Subcutaneous abdominal adipose tissue (tissue), 5 donors: ENCODE measurements at regions not wholly inside any gene's neighbourhood (a gene's known extent, or its start where the extent isn't known, plus 50 kb on each side); places are given as distances from the start of the nearest gene placed in this dataset.

Experiments
- H3K27ac ChIP-seq: one replicate; pipeline ENCODE4 v1.7.0; 2013; ENCODE audit warnings: low read depth, mild to moderate bottlenecking, inconsistent platforms, low read length, moderate library complexity
- H3K27me3 ChIP-seq, 5 donors: one replicate each; pipeline ENCODE4 v1.7.0; 2013; ENCODE audit warnings: low read length in 5 of 5, inconsistent platforms in 1 of 5; ENCODE audit not compliant: control insufficient read depth in 5 of 5, insufficient read depth in 4 of 5
- H3K36me3 ChIP-seq, 5 donors: one replicate each; pipeline ENCODE4 v1.7.0; 2013; ENCODE audit warnings: low read length in 5 of 5; ENCODE audit not compliant: control insufficient read depth in 5 of 5, insufficient read depth in 5 of 5
- H3K4me1 ChIP-seq, 5 donors: one replicate each; pipeline ENCODE4 v1.7.0; 2013; ENCODE audit warnings: low read length in 5 of 5, mild to moderate bottlenecking in 3 of 5, moderate library complexity in 1 of 5; ENCODE audit not compliant: control insufficient read depth in 5 of 5, insufficient read depth in 5 of 5
- H3K4me3 ChIP-seq, 5 donors: one replicate each; pipeline ENCODE4 v1.7.0; 2013; ENCODE audit warnings: low read length in 5 of 5, low read depth in 1 of 5
- H3K9ac ChIP-seq, 5 donors: one replicate each; pipeline ENCODE4 v1.7.0; 2013; ENCODE audit warnings: low read length in 5 of 5, mild to moderate bottlenecking in 4 of 5, moderate library complexity in 3 of 5
- H3K9me3 ChIP-seq, 5 donors: one replicate each; pipeline ENCODE4 v1.7.0; 2013; ENCODE audit warnings: low read length in 5 of 5; ENCODE audit not compliant: control insufficient read depth in 5 of 5
- donor health status: healthy.
- donor health status: healthy.
- donor health status: healthy.
- donor health status: healthy.
- donor health status: healthy.

GRCh38 chr5:4876804-4877203 is 263.3 kb upstream of the ADAMTS16 start:
- no peaks in the 10 kb centered on the region for H3K36me3 ChIP-seq
- H3K4me1 ChIP-seq: peaks cover 0 to 13% (median 10%) of the 10 kb centered on the region in 5 donors
- no peaks in the 10 kb centered on the region for H3K27me3 ChIP-seq
- H3K9ac ChIP-seq: no peak overlapping the region
- no peak overlapping the region for H3K4me3 ChIP-seq
- no peak overlapping the region for H3K27ac ChIP-seq
- no peaks in the 10 kb centered on the region for H3K9me3 ChIP-seq

- no peaks in the 10 kb centered on the region for H3K9me3 ChIP-seq
- peaks cover 3 to 20% (median 17%) of the 10 kb centered on the region in 5 donors for H3K4me1 ChIP-seq
- no peak overlapping the region for H3K9ac ChIP-seq
- no peak overlapping the region for H3K27ac ChIP-seq
- no peak overlapping the region for H3K4me3 ChIP-seq
- no peaks in the 10 kb centered on the region for H3K36me3 ChIP-seq
- H3K27me3 ChIP-seq: no peaks in the 10 kb centered on the region
Observed at GRCh38 chr5:4877579-4877978, 262.6 kb upstream of the ADAMTS16 start.

GRCh38 chr5:4879075-4879474 is 261.1 kb upstream of the ADAMTS16 start:
- H3K27ac ChIP-seq: no peak overlapping the region
- H3K36me3 ChIP-seq: no peaks in the 10 kb centered on the region
- H3K27me3 ChIP-seq: no peaks in the 10 kb centered on the region
- no peak overlapping the region for H3K4me3 ChIP-seq
- no peak overlapping the region for H3K9ac ChIP-seq
- peaks cover 9 to 24% (median 19%) of the 10 kb centered on the region in 5 donors for H3K4me1 ChIP-seq
- H3K9me3 ChIP-seq: no peaks in the 10 kb centered on the region

GRCh38 chr5:4879693-4880303 is 260.3 kb upstream of the ADAMTS16 start:
- Histone ChIP-seq H3K36me3 (no peaks in the 10 kb centered on the region), H3K9me3 (no peaks in the 10 kb centered on the region), H3K27ac (no peak overlapping the region), H3K4me1 (peaks cover 9 to 24% (median 19%) of the 10 kb centered on the region in 5 donors), H3K4me3 (no peak overlapping the region), H3K27me3 (no peaks in the 10 kb centered on the region), H3K9ac (no peak overlapping the region)

- H3K36me3 ChIP-seq: no peaks in the 10 kb centered on the region
- H3K9ac ChIP-seq: no peak overlapping the region
- no peak overlapping the region for H3K27ac ChIP-seq
- no peak overlapping the region for H3K4me3 ChIP-seq
- no peaks in the 10 kb centered on the region for H3K9me3 ChIP-seq
- H3K4me1 ChIP-seq: peaks cover 9 to 24% (median 19%) of the 10 kb centered on the region in 5 donors
- no peaks in the 10 kb centered on the region for H3K27me3 ChIP-seq
Observed at GRCh38 chr5:4880304-4880741, 259.8 kb upstream of the ADAMTS16 start.

- no peak overlapping the region for H3K4me3 ChIP-seq
- no peaks in the 10 kb centered on the region for H3K36me3 ChIP-seq
- H3K9me3 ChIP-seq: no peaks in the 10 kb centered on the region
- no peaks in the 10 kb centered on the region for H3K27me3 ChIP-seq
- no peak overlapping the region for H3K27ac ChIP-seq
- H3K9ac ChIP-seq: peak overlapping the region in 1 of 5 donors; percentile 13
- peaks cover 9 to 24% (median 19%) of the 10 kb centered on the region in 5 donors for H3K4me1 ChIP-seq
Observed at GRCh38 chr5:4881366-4882002, 258.6 kb upstream of the ADAMTS16 start.

GRCh38 chr5:4882186-4882585 is 257.9 kb upstream of the ADAMTS16 start:
- no peak overlapping the region for H3K4me3 ChIP-seq
- H3K36me3 ChIP-seq: no peaks in the 10 kb centered on the region
- H3K27me3 ChIP-seq: no peaks in the 10 kb centered on the region
- H3K9ac ChIP-seq: peak overlapping the region in 1 of 5 donors; percentile 13
- H3K9me3 ChIP-seq: no peaks in the 10 kb centered on the region
- H3K4me1 ChIP-seq: peaks cover 9 to 24% (median 19%) of the 10 kb centered on the region in 5 donors
- H3K27ac ChIP-seq: no peak overlapping the region

GRCh38 chr5:4883360-4883759 is 256.8 kb upstream of the ADAMTS16 start:
- Histone ChIP-seq H3K9me3 (no peaks in the 10 kb centered on the region), H3K4me3 (no peak overlapping the region), H3K27me3 (no peaks in the 10 kb centered on the region), H3K36me3 (no peaks in the 10 kb centered on the region), H3K4me1 (peaks cover 9 to 24% (median 19%) of the 10 kb centered on the region in 5 donors), H3K9ac (no peak overlapping the region), H3K27ac (no peak overlapping the region)

GRCh38 chr5:4893063-4893744 is 246.9 kb upstream of the ADAMTS16 start:
- Histone ChIP-seq H3K27ac (no peak overlapping the region), H3K4me3 (no peak overlapping the region), H3K9ac (no peak overlapping the region), H3K36me3 (no peaks in the 10 kb centered on the region), H3K9me3 (no peaks in the 10 kb centered on the region), H3K4me1 (peaks cover 0 to 9% (median 5%) of the 10 kb centered on the region in 5 donors), H3K27me3 (no peaks in the 10 kb centered on the region)

GRCh38 chr5:4896328-4896727 is 243.8 kb upstream of the ADAMTS16 start:
- Histone ChIP-seq H3K27ac (no peak overlapping the region), H3K27me3 (no peaks in the 10 kb centered on the region), H3K9me3 (no peaks in the 10 kb centered on the region), H3K9ac (no peak overlapping the region), H3K36me3 (no peaks in the 10 kb centered on the region), H3K4me3 (no peak overlapping the region), H3K4me1 (peaks cover 0 to 10% (median 7%) of the 10 kb centered on the region in 5 donors)
